Activated CD4-positive, alpha-beta memory T cell treated with anti-CD3 and anti-CD28 coated beads, Interleukin-2, amount 10 ng/mL, durations not matched to agents 7 days and 5 days (primary cell): ENCODE measurements at regions not wholly inside any gene's neighbourhood (a gene's known extent, or its start where the extent isn't known, plus 50 kb on each side); places are given as distances from the start of the nearest gene placed in this dataset.

Experiments used
- CTCF ChIA-PET: fragments of 350-600 bp; sonication (Branson Sonifier 250); formaldehyde crosslinking; loops from one replicate; lab custom pipeline; 2021; ENCODE audit warnings: antibody characterized with exemption, inconsistent platforms; lab: Charles Lee
- POLR2A ChIA-PET: fragments of 350-600 bp; sonication (Branson Sonifier 250); formaldehyde crosslinking; loops from one replicate; lab custom pipeline; 2021; ENCODE audit warnings: antibody characterized with exemption; lab: Charles Lee
- DNase-seq: peaks from one replicate; pipeline ENCODE4 v3.0.0-alpha.2; 2020
- H3K27ac Mint-ChIP-seq: one replicate; pipeline ENCODE4 v1.8.0; 2021; ENCODE audit warnings: mild to moderate bottlenecking, mixed read lengths
- H3K27me3 Mint-ChIP-seq: one replicate; pipeline ENCODE4 v1.8.0; 2021; ENCODE audit warnings: mixed read lengths
- H3K36me3 Mint-ChIP-seq: one replicate; pipeline ENCODE4 v1.8.0; 2021; ENCODE audit warnings: low read depth, mixed read lengths
- H3K4me1 Mint-ChIP-seq: one replicate; pipeline ENCODE4 v1.8.0; 2021; ENCODE audit warnings: mixed read lengths
- H3K4me3 Mint-ChIP-seq: one replicate; pipeline ENCODE4 v1.8.0; 2021; ENCODE audit warnings: mild to moderate bottlenecking, mixed read lengths
- H3K9me3 Mint-ChIP-seq: one replicate; pipeline ENCODE4 v1.8.0; 2021; ENCODE audit warnings: mixed read lengths

- no peaks in the 10 kb centered on the region for H3K27me3 Mint-ChIP-seq
- CTCF ChIA-PET = no interaction called here
- no peaks in the 10 kb centered on the region for H3K4me1 Mint-ChIP-seq
- no peak for DNase-seq
- no peaks in the 10 kb centered on the region for H3K9me3 Mint-ChIP-seq
- no peaks in the 10 kb centered on the region for H3K36me3 Mint-ChIP-seq
- no peak overlapping the region for H3K27ac Mint-ChIP-seq
- POLR2A ChIA-PET = no interaction called here
- no peak overlapping the region for H3K4me3 Mint-ChIP-seq
Measured at GRCh38 chr21:24260751-24261150, 1346.5 kb downstream of the MRPL39 start.

- ChIA-PET POLR2A (no interaction called here), CTCF (no interaction called here)
- no peak overlapping the region for H3K4me3 Mint-ChIP-seq
- no peaks in the 10 kb centered on the region for H3K27me3 Mint-ChIP-seq
- H3K27ac Mint-ChIP-seq = no peak overlapping the region
- DNase-seq = no peak
- H3K4me1 Mint-ChIP-seq = no peaks in the 10 kb centered on the region
- no peaks in the 10 kb centered on the region for H3K36me3 Mint-ChIP-seq
- H3K9me3 Mint-ChIP-seq = no peaks in the 10 kb centered on the region
Measured at GRCh38 chr21:24259241-24259640, 1348.0 kb downstream of the MRPL39 start.

GRCh38 chr21:24255591-24255990, 1351.7 kb downstream of the MRPL39 start:
- ChIA-PET CTCF (no interaction called here), POLR2A (no interaction called here)
- Mint-ChIP-seq H3K27ac (no peak overlapping the region), H3K27me3 (no peaks in the 10 kb centered on the region), H3K4me1 (no peaks in the 10 kb centered on the region), H3K4me3 (no peak overlapping the region), H3K36me3 (no peaks in the 10 kb centered on the region), H3K9me3 (no peaks in the 10 kb centered on the region)
- no peak for DNase-seq

- no peaks in the 10 kb centered on the region for H3K4me1 Mint-ChIP-seq
- POLR2A ChIA-PET = no interaction called here
Measured at GRCh38 chr21:24225431-24225830, 1381.8 kb downstream of the MRPL39 start.

GRCh38 chr21:24224422-24224821, 1382.9 kb downstream of the MRPL39 start:
- Mint-ChIP-seq H3K36me3 (no peaks in the 10 kb centered on the region), H3K9me3 (no peaks in the 10 kb centered on the region), H3K4me1 (no peaks in the 10 kb centered on the region), H3K27me3 (no peaks in the 10 kb centered on the region), H3K4me3 (no peak overlapping the region), H3K27ac (no peak overlapping the region)
- DNase-seq = no peak
- ChIA-PET POLR2A (no interaction called here), CTCF (no interaction called here)

More at GRCh38 chr21:24225431-24225830, 1381.8 kb downstream of the MRPL39 start:
- H3K9me3 Mint-ChIP-seq = no peaks in the 10 kb centered on the region
- CTCF ChIA-PET = no interaction called here
- no peaks in the 10 kb centered on the region for H3K36me3 Mint-ChIP-seq
- DNase-seq = no peak
- no peak overlapping the region for H3K27ac Mint-ChIP-seq
- no peak overlapping the region for H3K4me3 Mint-ChIP-seq
- no peaks in the 10 kb centered on the region for H3K27me3 Mint-ChIP-seq

GRCh38 chr21:24223624-24224023, 1383.7 kb downstream of the MRPL39 start:
- no peaks in the 10 kb centered on the region for H3K4me1 Mint-ChIP-seq
- ChIA-PET POLR2A (no interaction called here), CTCF (no interaction called here)
- no peaks in the 10 kb centered on the region for H3K36me3 Mint-ChIP-seq
- no peaks in the 10 kb centered on the region for H3K27me3 Mint-ChIP-seq
- no peak for DNase-seq
- H3K4me3 Mint-ChIP-seq = no peak overlapping the region
- H3K27ac Mint-ChIP-seq = no peak overlapping the region
- H3K9me3 Mint-ChIP-seq = no peaks in the 10 kb centered on the region

- Mint-ChIP-seq H3K4me3 (no peak overlapping the region), H3K27ac (no peak overlapping the region), H3K4me1 (no peaks in the 10 kb centered on the region), H3K27me3 (no peaks in the 10 kb centered on the region), H3K36me3 (no peaks in the 10 kb centered on the region), H3K9me3 (no peaks in the 10 kb centered on the region)
- ChIA-PET CTCF (no interaction called here), POLR2A (no interaction called here)
- no peak for DNase-seq
Measured at GRCh38 chr21:24222676-24223075, 1384.6 kb downstream of the MRPL39 start.

GRCh38 chr21:24220446-24220845, 1386.8 kb downstream of the MRPL39 start:
- POLR2A ChIA-PET = no interaction called here
- Mint-ChIP-seq H3K9me3 (no peaks in the 10 kb centered on the region), H3K4me1 (no peaks in the 10 kb centered on the region), H3K36me3 (no peaks in the 10 kb centered on the region), H3K27ac (no peak overlapping the region), H3K27me3 (no peaks in the 10 kb centered on the region), H3K4me3 (no peak overlapping the region)
- CTCF ChIA-PET = no interaction called here
- no peak for DNase-seq

GRCh38 chr21:24217151-24217550, 1390.1 kb downstream of the MRPL39 start:
- Mint-ChIP-seq H3K4me3 (no peak overlapping the region), H3K27me3 (no peaks in the 10 kb centered on the region), H3K4me1 (no peaks in the 10 kb centered on the region), H3K36me3 (no peaks in the 10 kb centered on the region), H3K27ac (no peak overlapping the region), H3K9me3 (no peaks in the 10 kb centered on the region)
- ChIA-PET POLR2A (no interaction called here), CTCF (no interaction called here)
- DNase-seq = no peak

- Mint-ChIP-seq H3K4me3 (no peak overlapping the region), H3K9me3 (peaks cover 8% of the 10 kb centered on the region), H3K4me1 (no peaks in the 10 kb centered on the region), H3K27me3 (no peaks in the 10 kb centered on the region), H3K27ac (no peak overlapping the region), H3K36me3 (no peaks in the 10 kb centered on the region)
- CTCF ChIA-PET = no interaction called here
- POLR2A ChIA-PET = no interaction called here
- no peak for DNase-seq
Measured at GRCh38 chr21:24210130-24210529, 1397.2 kb downstream of the MRPL39 start.

- ChIA-PET POLR2A (no interaction called here), CTCF (no interaction called here)
- DNase-seq = no peak
- Mint-ChIP-seq H3K36me3 (no peaks in the 10 kb centered on the region), H3K4me3 (no peak overlapping the region), H3K27ac (no peak overlapping the region), H3K27me3 (no peaks in the 10 kb centered on the region), H3K9me3 (peaks cover 8% of the 10 kb centered on the region), H3K4me1 (no peaks in the 10 kb centered on the region)
Measured at GRCh38 chr21:24208562-24209260, 1398.6 kb downstream of the MRPL39 start.

GRCh38 chr21:24205319-24205718, 1402.0 kb downstream of the MRPL39 start:
- Mint-ChIP-seq H3K4me1 (no peaks in the 10 kb centered on the region), H3K4me3 (no peak overlapping the region), H3K27ac (no peak overlapping the region), H3K27me3 (no peaks in the 10 kb centered on the region), H3K36me3 (no peaks in the 10 kb centered on the region), H3K9me3 (peaks cover 8% of the 10 kb centered on the region)
- no peak for DNase-seq
- POLR2A ChIA-PET = no interaction called here
- CTCF ChIA-PET = no interaction called here

- no peak overlapping the region for H3K4me3 Mint-ChIP-seq
- no peaks in the 10 kb centered on the region for H3K4me1 Mint-ChIP-seq
- H3K36me3 Mint-ChIP-seq = no peaks in the 10 kb centered on the region
- no peak for DNase-seq
- no peak overlapping the region for H3K27ac Mint-ChIP-seq
- no peaks in the 10 kb centered on the region for H3K27me3 Mint-ChIP-seq
- ChIA-PET POLR2A (no interaction called here), CTCF (no interaction called here)
- peaks cover 6% of the 10 kb centered on the region for H3K9me3 Mint-ChIP-seq
Measured at GRCh38 chr21:24204641-24205040, 1402.6 kb downstream of the MRPL39 start.

GRCh38 chr21:24200052-24200451, 1407.2 kb downstream of the MRPL39 start:
- ChIA-PET POLR2A (no interaction called here), CTCF (no interaction called here)
- no peaks in the 10 kb centered on the region for H3K27me3 Mint-ChIP-seq
- H3K4me3 Mint-ChIP-seq = no peak overlapping the region
- no peak for DNase-seq
- no peak overlapping the region for H3K27ac Mint-ChIP-seq
- H3K9me3 Mint-ChIP-seq = peaks cover 2% of the 10 kb centered on the region
- no peaks in the 10 kb centered on the region for H3K36me3 Mint-ChIP-seq
- no peaks in the 10 kb centered on the region for H3K4me1 Mint-ChIP-seq
